ENCODE measurements at regions not wholly inside any gene's neighbourhood (a gene's known extent, or its start where the extent isn't known, plus 50 kb on each side); places are given as distances from the start of the nearest gene placed in this dataset.

DNA sequence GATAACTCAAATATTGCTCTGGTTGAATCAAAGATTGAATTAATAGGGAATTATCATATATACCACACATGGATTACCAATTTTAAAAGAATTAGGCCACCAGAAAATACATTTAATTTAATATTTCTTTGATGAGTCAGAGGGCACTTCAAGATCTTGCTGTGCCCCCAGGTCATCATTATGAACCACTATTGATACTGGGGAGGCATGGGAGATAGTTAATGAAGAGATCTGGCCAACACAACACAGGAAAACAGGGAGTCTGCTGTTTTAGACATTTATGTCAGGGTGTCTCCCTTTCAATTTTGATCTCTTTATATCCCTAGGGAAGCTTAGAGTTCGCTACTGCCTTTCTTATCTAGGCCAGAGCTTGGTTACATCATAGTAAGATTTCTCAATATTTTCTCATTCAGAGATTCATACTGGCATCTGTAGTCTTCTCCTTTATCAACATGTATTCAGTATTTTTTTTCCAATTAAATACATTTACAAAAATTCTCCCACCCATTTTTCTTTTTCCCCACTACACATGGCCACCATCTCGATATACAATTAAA lies 158.3 kb upstream of the ZFHX3 start:
- ChIA-PET POLR2A (no interaction called here), CTCF (no interaction called here)
- Mint-ChIP-seq H3K9me3 (ENCODE audit: insufficient read depth) (no peaks in the 10 kb centered on the region), H3K36me3 (ENCODE audit: low read depth) (no peaks in the 10 kb centered on the region), H3K4me1 (ENCODE audit: low read depth) (no peaks in the 10 kb centered on the region), H3K27ac (no peak overlapping the region), H3K27me3 (ENCODE audit: low read depth) (no peaks in the 10 kb centered on the region), H3K4me3 (no peak overlapping the region)
- DNase-seq (no peak), ATAC-seq (no peak)

GRCh38 chr16:73205153-73205886 lies 157.4 kb upstream of the ZFHX3 start:
- Mint-ChIP-seq H3K27ac (no peak overlapping the region), H3K9me3 (ENCODE audit: insufficient read depth) (no peaks in the 10 kb centered on the region), H3K36me3 (ENCODE audit: low read depth) (no peaks in the 10 kb centered on the region), H3K4me3 (no peak overlapping the region), H3K27me3 (ENCODE audit: low read depth) (no peaks in the 10 kb centered on the region), H3K4me1 (ENCODE audit: low read depth) (no peaks in the 10 kb centered on the region)
- ChIA-PET POLR2A (no interaction called here), CTCF (no interaction called here)
- no peak for ATAC-seq
- no peak for DNase-seq

DNA sequence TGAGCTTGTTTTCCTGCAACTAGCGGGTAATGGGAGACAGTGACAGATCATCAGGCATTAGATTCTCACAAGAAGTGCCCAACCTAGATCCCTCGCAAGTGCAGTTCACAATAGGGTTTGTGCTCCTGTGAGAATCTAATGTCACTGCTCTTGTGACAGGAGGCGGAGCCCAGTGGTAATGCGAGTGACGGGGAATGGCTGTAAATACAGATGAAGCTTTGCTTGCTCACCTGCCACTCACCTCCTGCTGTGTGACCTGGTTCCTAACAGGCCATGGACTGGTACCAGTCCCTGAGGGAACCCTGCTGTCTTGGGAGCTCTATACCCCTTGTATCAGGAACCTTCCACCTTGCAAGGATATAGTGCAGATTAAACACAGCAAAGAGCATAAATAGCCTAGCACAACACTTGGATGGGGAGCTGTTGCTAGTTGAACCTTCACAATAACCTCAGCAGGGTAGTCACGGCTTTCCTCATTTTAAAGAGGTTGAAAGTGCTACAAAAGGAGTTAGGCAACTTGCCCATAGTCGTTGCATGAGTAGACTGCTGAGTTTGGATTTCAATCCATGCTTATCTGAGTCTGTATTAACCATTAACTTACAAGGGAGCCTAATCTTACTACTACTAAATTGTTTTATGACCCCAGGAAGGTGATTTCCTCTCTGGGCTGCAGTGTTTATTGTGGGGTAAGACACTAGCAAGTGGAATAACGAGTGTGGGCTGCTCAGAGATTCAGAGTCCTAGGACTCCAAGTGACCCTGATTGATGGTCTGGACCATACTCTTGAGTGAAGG lies 156.6 kb upstream of the ZFHX3 start:
- ChIA-PET CTCF (no interaction called here), POLR2A (no interaction called here)
- Mint-ChIP-seq H3K4me3 (no peak overlapping the region), H3K27ac (no peak overlapping the region), H3K27me3 (ENCODE audit: low read depth) (no peaks in the 10 kb centered on the region), H3K9me3 (ENCODE audit: insufficient read depth) (no peaks in the 10 kb centered on the region), H3K36me3 (ENCODE audit: low read depth) (no peaks in the 10 kb centered on the region), H3K4me1 (ENCODE audit: low read depth) (no peaks in the 10 kb centered on the region)
- DNase-seq (no peak), ATAC-seq (no peak)

- CTCF ChIA-PET: no interaction called here
- Mint-ChIP-seq H3K4me1 (ENCODE audit: low read depth) (no peaks in the 10 kb centered on the region), H3K36me3 (ENCODE audit: low read depth) (no peaks in the 10 kb centered on the region), H3K27ac (no peak overlapping the region), H3K9me3 (ENCODE audit: insufficient read depth) (no peaks in the 10 kb centered on the region), H3K4me3 (no peak overlapping the region), H3K27me3 (ENCODE audit: low read depth) (no peaks in the 10 kb centered on the region)
- POLR2A ChIA-PET: no interaction called here
- ATAC-seq (no peak), DNase-seq (no peak)
Observed at GRCh38 chr16:73202161-73202729, 154.3 kb upstream of the ZFHX3 start.

GRCh38 chr16:73199214-73199613 lies 151.3 kb upstream of the ZFHX3 start:
- Mint-ChIP-seq H3K36me3 (ENCODE audit: low read depth) (no peaks in the 10 kb centered on the region), H3K27me3 (ENCODE audit: low read depth) (no peaks in the 10 kb centered on the region), H3K4me1 (ENCODE audit: low read depth) (no peaks in the 10 kb centered on the region), H3K4me3 (no peak overlapping the region), H3K9me3 (ENCODE audit: insufficient read depth) (no peaks in the 10 kb centered on the region), H3K27ac (no peak overlapping the region)
- POLR2A ChIA-PET: no interaction called here
- CTCF ChIA-PET: no interaction called here
- DNase-seq: no peak
- no peak for ATAC-seq

GRCh38 chr16:73198481-73198880 lies 150.6 kb upstream of the ZFHX3 start:
- POLR2A ChIA-PET: no interaction called here
- H3K9me3 Mint-ChIP-seq (ENCODE audit: insufficient read depth): no peaks in the 10 kb centered on the region

GRCh38 chr16:73197598-73197997 lies 149.7 kb upstream of the ZFHX3 start:
- Mint-ChIP-seq H3K4me3 (no peak overlapping the region), H3K9me3 (ENCODE audit: insufficient read depth) (no peaks in the 10 kb centered on the region)

More at GRCh38 chr16:73198481-73198880, 150.6 kb upstream of the ZFHX3 start:
- no peak for DNase-seq
- CTCF ChIA-PET: no interaction called here
- no peak overlapping the region for H3K27ac Mint-ChIP-seq
- ATAC-seq: no peak
- H3K27me3 Mint-ChIP-seq (ENCODE audit: low read depth): no peaks in the 10 kb centered on the region
- H3K4me1 Mint-ChIP-seq (ENCODE audit: low read depth): no peaks in the 10 kb centered on the region
- no peaks in the 10 kb centered on the region for H3K36me3 Mint-ChIP-seq (ENCODE audit: low read depth)
- no peak overlapping the region for H3K4me3 Mint-ChIP-seq

GRCh38 chr16:73196670-73197069 lies 148.7 kb upstream of the ZFHX3 start:
- Mint-ChIP-seq H3K36me3 (ENCODE audit: low read depth) (no peaks in the 10 kb centered on the region), H3K9me3 (ENCODE audit: insufficient read depth) (no peaks in the 10 kb centered on the region), H3K27ac (no peak overlapping the region), H3K4me3 (no peak overlapping the region), H3K27me3 (ENCODE audit: low read depth) (no peaks in the 10 kb centered on the region), H3K4me1 (ENCODE audit: low read depth) (no peaks in the 10 kb centered on the region)
- ATAC-seq (no peak), DNase-seq (peak; percentile 56)
- ChIA-PET CTCF (interaction anchor here (0.7 to 2.8 kb wide), 4 partner anchors 348 to 694 kb away, joined by 3 to 9 read pairs (median 3); no protein-coding TSS in a partner anchor), POLR2A (no interaction called here)

More at GRCh38 chr16:73197598-73197997, 149.7 kb upstream of the ZFHX3 start:
- Mint-ChIP-seq H3K27ac (no peak overlapping the region), H3K4me1 (ENCODE audit: low read depth) (no peaks in the 10 kb centered on the region), H3K27me3 (ENCODE audit: low read depth) (no peaks in the 10 kb centered on the region), H3K36me3 (ENCODE audit: low read depth) (no peaks in the 10 kb centered on the region)
- ChIA-PET POLR2A (no interaction called here), CTCF (interaction anchor here (2.8 kb wide), 1 partner anchor 365 kb away, joined by 9 read pairs; no protein-coding TSS in a partner anchor)
- no peak for DNase-seq
- ATAC-seq: no peak

DNA sequence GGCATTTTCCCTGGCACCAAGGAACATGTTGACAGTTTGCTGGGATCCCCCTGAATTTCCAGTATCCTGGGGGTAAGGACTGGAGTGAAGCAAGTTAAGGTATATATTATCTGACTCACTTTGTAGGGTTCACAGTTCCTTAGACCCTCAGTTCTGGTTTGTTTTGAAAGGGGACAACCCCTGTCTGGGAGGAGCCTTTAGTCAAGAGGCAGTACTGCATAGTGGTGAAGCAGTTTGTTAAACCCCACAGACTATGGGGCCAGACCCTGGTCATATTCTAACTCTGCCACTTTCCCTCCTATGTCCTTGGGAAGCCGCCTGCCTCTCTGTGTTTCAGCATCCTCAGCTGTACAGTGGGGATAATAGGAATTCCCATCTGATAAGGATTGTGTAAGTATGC lies 145.5 kb upstream of the ZFHX3 start:
- H3K4me1 Mint-ChIP-seq (ENCODE audit: low read depth): no peaks in the 10 kb centered on the region
- CTCF ChIA-PET: no interaction called here
- POLR2A ChIA-PET: no interaction called here
- H3K4me3 Mint-ChIP-seq: no peak overlapping the region
- H3K36me3 Mint-ChIP-seq (ENCODE audit: low read depth): no peaks in the 10 kb centered on the region
- no peaks in the 10 kb centered on the region for H3K9me3 Mint-ChIP-seq (ENCODE audit: insufficient read depth)
- no peaks in the 10 kb centered on the region for H3K27me3 Mint-ChIP-seq (ENCODE audit: low read depth)
- no peak for DNase-seq
- no peak overlapping the region for H3K27ac Mint-ChIP-seq
- ATAC-seq: no peak

DNA sequence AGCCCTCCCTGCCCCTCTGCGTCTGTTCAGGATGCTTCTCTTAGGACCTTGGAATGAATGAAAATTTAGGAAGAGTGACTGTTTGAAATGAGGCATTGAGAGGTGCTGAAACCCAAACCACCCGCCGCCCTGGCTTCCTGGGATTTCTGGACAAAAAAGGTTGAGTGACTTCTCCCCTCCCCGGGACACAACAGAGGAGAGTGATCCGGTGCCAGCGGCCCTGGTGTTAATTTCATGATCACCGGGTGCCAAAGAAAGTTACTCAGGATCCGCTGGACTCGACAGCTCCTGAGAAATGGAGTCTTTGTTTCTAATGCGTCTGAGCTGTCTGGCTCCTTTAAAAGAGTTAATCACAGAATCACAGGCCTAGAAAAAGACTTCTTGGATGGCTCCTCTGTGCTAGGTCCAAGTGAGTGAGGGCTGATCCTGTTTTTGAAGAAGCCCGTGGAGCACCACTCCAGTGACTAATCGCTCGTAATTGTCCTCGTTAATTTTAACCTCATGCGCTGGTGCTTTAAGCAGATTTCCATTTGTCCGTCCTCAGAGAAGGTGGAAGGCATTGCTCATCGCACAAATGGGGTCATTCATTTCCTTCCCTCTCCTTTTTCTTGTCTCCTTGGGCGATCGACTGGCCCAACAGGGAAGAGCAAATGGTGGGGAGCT lies 144.4 kb upstream of the ZFHX3 start:
- Mint-ChIP-seq H3K27me3 (ENCODE audit: low read depth) (no peaks in the 10 kb centered on the region), H3K27ac (no peak overlapping the region), H3K4me1 (ENCODE audit: low read depth) (no peaks in the 10 kb centered on the region), H3K4me3 (no peak overlapping the region), H3K36me3 (ENCODE audit: low read depth) (no peaks in the 10 kb centered on the region), H3K9me3 (ENCODE audit: insufficient read depth) (no peaks in the 10 kb centered on the region)
- DNase-seq: no peak
- ChIA-PET CTCF (no interaction called here), POLR2A (no interaction called here)
- ATAC-seq: no peak

GRCh38 chr16:73191660-73192046 lies 143.7 kb upstream of the ZFHX3 start:
- CTCF ChIA-PET: no interaction called here
- H3K4me1 Mint-ChIP-seq (ENCODE audit: low read depth): no peaks in the 10 kb centered on the region
- no peaks in the 10 kb centered on the region for H3K9me3 Mint-ChIP-seq (ENCODE audit: insufficient read depth)
- no peaks in the 10 kb centered on the region for H3K36me3 Mint-ChIP-seq (ENCODE audit: low read depth)
- H3K4me3 Mint-ChIP-seq: no peak overlapping the region
- no peaks in the 10 kb centered on the region for H3K27me3 Mint-ChIP-seq (ENCODE audit: low read depth)
- no peak for ATAC-seq
- POLR2A ChIA-PET: no interaction called here
- no peak for DNase-seq
- H3K27ac Mint-ChIP-seq: no peak overlapping the region
